Panc1 (cell line): ENCODE measurements at regions not wholly inside any gene's neighbourhood (a gene's known extent, or its start where the extent isn't known, plus 50 kb on each side); places are given as distances from the start of the nearest gene placed in this dataset.

Experiments used
- ATAC-seq: fragments of 200-7000 bp; cut with Tn5 transposase; 2 replicates; pipeline ENCODE4 v1.9.1; 2020; ENCODE audit warnings: mild to moderate bottlenecking, moderate library complexity
- BruUV-seq: library from RNA; stranded (reverse); fragments of 400-500 nt; replicated peaks from 2 replicates; lab custom pipeline; 2021; lab: Mats Ljungman, UMichigan
- CTCF ChIA-PET: fragments of 300-600 bp; sonication (Branson Sonifier 250); formaldehyde crosslinking; loops from one replicate; lab custom pipeline; 2022; ENCODE audit warnings: antibody characterized with exemption; lab: Charles Lee
- POLR2A ChIA-PET: fragments of 300-600 bp; sonication (Branson Sonifier 250); formaldehyde crosslinking; loops from one replicate; lab custom pipeline; 2022; ENCODE audit warnings: antibody characterized with exemption; lab: Charles Lee
- DNase-seq: peaks from one replicate; pipeline ENCODE4 v3.0.0-alpha.2; 2010; ENCODE audit warnings: low read depth, low spot score
- H3K27ac ChIP-seq: 2 replicates; pipeline ENCODE4 v1.5.1; 2011; ENCODE audit warnings: mild to moderate bottlenecking, low read length, inconsistent platforms
- H3K27me3 ChIP-seq: fragments of 200-500 bp; sonication (Bioruptor generic); 2 replicates; pipeline ENCODE4 v1.6.0; 2014; ENCODE audit warnings: low read length, inconsistent platforms; ENCODE audit not compliant: control insufficient read depth, insufficient read depth
- H3K36me3 ChIP-seq: fragments of 200-500 bp; sonication (Bioruptor generic); 2 replicates; pipeline ENCODE4 v1.5.1; 2014; ENCODE audit warnings: inconsistent platforms, mild to moderate bottlenecking, low read length, moderate library complexity; ENCODE audit not compliant: control insufficient read depth, insufficient read depth
- H3K4me1 ChIP-seq: 2 replicates; pipeline ENCODE4 v1.5.1; 2011; ENCODE audit warnings: inconsistent platforms, mild to moderate bottlenecking, low read length, moderate library complexity; ENCODE audit not compliant: control insufficient read depth, insufficient read depth
- H3K4me3 ChIP-seq, 2 experiments: 2 replicates each; pipeline ENCODE4 v1.5.1; 2011 to 2012; ENCODE audit warnings: low read depth in 2 of 2, low read length in 2 of 2, mild to moderate bottlenecking in 2 of 2, inconsistent platforms in 1 of 2, moderate library complexity in 1 of 2
- H3K9me3 ChIP-seq: fragments of 200-500 bp; sonication (Bioruptor generic); 2 replicates; pipeline ENCODE4 v1.5.1; 2014; ENCODE audit warnings: low read depth, mild to moderate bottlenecking, inconsistent platforms, low read length, moderate library complexity; ENCODE audit not compliant: control insufficient read depth, insufficient read depth
- POLR2AphosphoS5 ChIP-seq: IDR thresholded peaks from 2 replicates; pipeline ENCODE4 v1.6.1; 2012; ENCODE audit warnings: mild to moderate bottlenecking, low read depth, low read length, moderate library complexity
- SIN3A ChIP-seq: IDR thresholded peaks from 2 replicates; pipeline ENCODE4 v1.6.1; 2012; ENCODE audit warnings: low read depth, mild to moderate bottlenecking, low read length, moderate library complexity, borderline replicate concordance; ENCODE audit not compliant: insufficient read depth
- TCF7L2 ChIP-seq: IDR thresholded peaks from 2 replicates; pipeline ENCODE4 v1.6.1; 2011; ENCODE audit warnings: mild to moderate bottlenecking, low read depth, low read length, inconsistent platforms
- in situ Hi-C: cut with HindIII; loops from 2 replicates; pipeline ENCODE4 v1.10.0; 2016; ENCODE audit warnings: low sequenced_read_pairs, low pct_unique_long_range_greater_than_20kb
- intact Hi-C: fragments of 100-400 bp; cut with micrococcal nuclease; formaldehyde crosslinking; loops from one replicate; pipeline ENCODE4 v1.10.0; 2022; ENCODE audit not compliant: unreplicated experiment
- TF ChIP-seq, protein P1 (sequence below): fragments of 450-650 bp; IDR thresholded peaks from 2 replicates; pipeline ENCODE4 v1.5.1; 2017; ENCODE audit warnings: mild to moderate bottlenecking
- TF ChIP-seq, protein P2 (sequence below), 2 experiments: IDR thresholded peaks; 2 replicates each; pipeline ENCODE4 v1.6.1; 2011 to 2012; ENCODE audit warnings: low read depth in 2 of 2, control low read depth in 1 of 2, low read length in 1 of 2, mild to moderate bottlenecking in 1 of 2, moderate library complexity in 1 of 2; ENCODE audit not compliant: insufficient read depth in 1 of 2

DNA sequence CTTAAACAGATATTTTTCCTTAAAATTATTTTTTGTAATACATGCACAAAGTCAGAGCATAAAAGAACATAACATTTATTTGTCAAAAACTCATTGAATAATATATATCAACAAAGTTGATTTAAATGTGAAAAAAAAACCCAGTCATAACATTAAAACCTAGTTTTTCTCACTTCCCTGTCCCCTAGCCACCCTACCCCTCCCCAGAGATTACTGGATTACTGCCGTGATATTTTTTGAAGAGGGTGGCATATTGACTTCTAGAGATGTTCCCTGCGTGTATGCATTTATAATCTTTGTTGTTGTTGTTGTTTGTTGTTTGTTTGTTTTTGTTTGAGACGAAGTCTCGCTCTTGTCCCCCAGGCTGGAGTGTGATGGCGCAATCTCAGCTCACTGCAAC is 52.4 kb upstream of the ARMC2 start:
- Histone ChIP-seq H3K27ac (no peak overlapping the region), H3K4me1 (0 out of 2 replicates have a peak, but pooled peaks cover 2% of the 10 kb centered on the region), H3K36me3 (no peaks in the 10 kb centered on the region), H3K9me3 (no peaks in the 10 kb centered on the region), H3K27me3 (peaks cover 8% of the 10 kb centered on the region; the same call in 1 of the 2 replicates), H3K4me3 (no peak overlapping the region)
- DNase-seq (no peak), ATAC-seq (no peak)
- intact Hi-C loops (no loop called here), in situ Hi-C loops (no loop called here)
- POLR2A ChIA-PET: interaction anchor here (0.7 kb wide), 1 partner anchor 218 kb away, joined by 7 read pairs; no protein-coding TSS in a partner anchor
- CTCF ChIA-PET: interaction anchor here (0.7 kb wide), 1 partner anchor 242 kb away, joined by 3 read pairs; no protein-coding TSS in a partner anchor
- BruUV-seq: no TSS peak
- TF ChIP-seq, protein P1, sequence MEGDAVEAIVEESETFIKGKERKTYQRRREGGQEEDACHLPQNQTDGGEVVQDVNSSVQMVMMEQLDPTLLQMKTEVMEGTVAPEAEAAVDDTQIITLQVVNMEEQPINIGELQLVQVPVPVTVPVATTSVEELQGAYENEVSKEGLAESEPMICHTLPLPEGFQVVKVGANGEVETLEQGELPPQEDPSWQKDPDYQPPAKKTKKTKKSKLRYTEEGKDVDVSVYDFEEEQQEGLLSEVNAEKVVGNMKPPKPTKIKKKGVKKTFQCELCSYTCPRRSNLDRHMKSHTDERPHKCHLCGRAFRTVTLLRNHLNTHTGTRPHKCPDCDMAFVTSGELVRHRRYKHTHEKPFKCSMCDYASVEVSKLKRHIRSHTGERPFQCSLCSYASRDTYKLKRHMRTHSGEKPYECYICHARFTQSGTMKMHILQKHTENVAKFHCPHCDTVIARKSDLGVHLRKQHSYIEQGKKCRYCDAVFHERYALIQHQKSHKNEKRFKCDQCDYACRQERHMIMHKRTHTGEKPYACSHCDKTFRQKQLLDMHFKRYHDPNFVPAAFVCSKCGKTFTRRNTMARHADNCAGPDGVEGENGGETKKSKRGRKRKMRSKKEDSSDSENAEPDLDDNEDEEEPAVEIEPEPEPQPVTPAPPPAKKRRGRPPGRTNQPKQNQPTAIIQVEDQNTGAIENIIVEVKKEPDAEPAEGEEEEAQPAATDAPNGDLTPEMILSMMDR: no peak

DNA sequence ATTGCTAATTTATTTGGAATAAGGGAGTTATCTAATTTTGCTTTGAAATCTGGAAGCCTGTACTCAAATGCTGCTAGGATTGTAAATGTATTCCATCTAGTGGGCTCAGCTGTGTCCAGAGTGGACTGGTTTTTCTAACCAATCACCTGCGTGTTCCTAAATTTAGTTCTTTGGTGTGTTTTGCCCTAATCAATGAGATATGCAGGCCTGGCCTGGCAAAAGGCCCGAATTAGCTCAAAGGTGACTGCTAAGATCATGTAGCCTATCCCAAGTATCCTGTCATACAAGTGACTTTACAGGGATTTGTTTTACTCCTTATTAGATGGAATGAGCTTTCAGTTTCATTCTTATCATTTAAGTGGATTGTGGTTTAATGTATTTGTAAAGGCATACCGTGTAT is 51.3 kb upstream of the ARMC2 start:
- intact Hi-C loops: no loop called here
- DNase-seq (no peak), ATAC-seq (no peak)
- no peaks in the 10 kb centered on the region for H3K9me3 ChIP-seq
- ChIA-PET CTCF (interaction anchor here (1.6 kb wide), 1 partner anchor 255 kb away, joined by 4 read pairs; no protein-coding TSS in a partner anchor), POLR2A (interaction anchor here (0.6 kb wide), 1 partner anchor 229 kb away, joined by 4 read pairs; no protein-coding TSS in a partner anchor)
- H3K4me1 ChIP-seq: 0 out of 2 replicates have a peak, but pooled peaks cover 2% of the 10 kb centered on the region
- no TSS peak for BruUV-seq
- no peak overlapping the region for H3K4me3 ChIP-seq
- peaks cover 8% of the 10 kb centered on the region; the same call in 1 of the 2 replicates for H3K27me3 ChIP-seq
- H3K27ac ChIP-seq: no peak overlapping the region
- no peaks in the 10 kb centered on the region for H3K36me3 ChIP-seq
- TF ChIP-seq, protein P2, sequence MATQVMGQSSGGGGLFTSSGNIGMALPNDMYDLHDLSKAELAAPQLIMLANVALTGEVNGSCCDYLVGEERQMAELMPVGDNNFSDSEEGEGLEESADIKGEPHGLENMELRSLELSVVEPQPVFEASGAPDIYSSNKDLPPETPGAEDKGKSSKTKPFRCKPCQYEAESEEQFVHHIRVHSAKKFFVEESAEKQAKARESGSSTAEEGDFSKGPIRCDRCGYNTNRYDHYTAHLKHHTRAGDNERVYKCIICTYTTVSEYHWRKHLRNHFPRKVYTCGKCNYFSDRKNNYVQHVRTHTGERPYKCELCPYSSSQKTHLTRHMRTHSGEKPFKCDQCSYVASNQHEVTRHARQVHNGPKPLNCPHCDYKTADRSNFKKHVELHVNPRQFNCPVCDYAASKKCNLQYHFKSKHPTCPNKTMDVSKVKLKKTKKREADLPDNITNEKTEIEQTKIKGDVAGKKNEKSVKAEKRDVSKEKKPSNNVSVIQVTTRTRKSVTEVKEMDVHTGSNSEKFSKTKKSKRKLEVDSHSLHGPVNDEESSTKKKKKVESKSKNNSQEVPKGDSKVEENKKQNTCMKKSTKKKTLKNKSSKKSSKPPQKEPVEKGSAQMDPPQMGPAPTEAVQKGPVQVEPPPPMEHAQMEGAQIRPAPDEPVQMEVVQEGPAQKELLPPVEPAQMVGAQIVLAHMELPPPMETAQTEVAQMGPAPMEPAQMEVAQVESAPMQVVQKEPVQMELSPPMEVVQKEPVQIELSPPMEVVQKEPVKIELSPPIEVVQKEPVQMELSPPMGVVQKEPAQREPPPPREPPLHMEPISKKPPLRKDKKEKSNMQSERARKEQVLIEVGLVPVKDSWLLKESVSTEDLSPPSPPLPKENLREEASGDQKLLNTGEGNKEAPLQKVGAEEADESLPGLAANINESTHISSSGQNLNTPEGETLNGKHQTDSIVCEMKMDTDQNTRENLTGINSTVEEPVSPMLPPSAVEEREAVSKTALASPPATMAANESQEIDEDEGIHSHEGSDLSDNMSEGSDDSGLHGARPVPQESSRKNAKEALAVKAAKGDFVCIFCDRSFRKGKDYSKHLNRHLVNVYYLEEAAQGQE (IDR thresholded peaks at IDR 0.05; ENCODE audit: insufficient read depth in 1 of 2, low read depth in 2 of 2, low read length in 1 of 2): no peak
- TF ChIP-seq POLR2AphosphoS5 (no peak), SIN3A (no peak), TCF7L2 (no peak)
- TF ChIP-seq, protein P1: no peak
- in situ Hi-C loops: no loop called here
